ENCODE measurements at regions not wholly inside any gene's neighbourhood (a gene's known extent, or its start where the extent isn't known, plus 50 kb on each side); places are given as distances from the start of the nearest gene placed in this dataset.

GRCh38 chr1:186757851-186758250, 70.9 kb upstream of the PLA2G4A start:
- ChIA-PET CTCF (no interaction called here), POLR2A (no interaction called here)
- Histone ChIP-seq H3K4me3 (ENCODE audit: low read depth in 2 of 2, low read length in 1 of 2) (no peak overlapping the region), H3K27ac (ENCODE audit: low read depth in 2 of 2, low read length in 1 of 2) (no peak overlapping the region), H2AFZ (ENCODE audit: low read depth) (no peak overlapping the region), H3K36me3 (replicated peaks in 1 of 2; ENCODE audit: control insufficient read depth in 1 of 2, insufficient read depth in 2 of 2, low read length in 1 of 2) (no peaks in the 10 kb centered on the region), H3K4me2 (no peak overlapping the region), H3K9me3 (no peaks in the 10 kb centered on the region), H3K27me3 (ENCODE audit: insufficient read depth) (no peaks in the 10 kb centered on the region), H3K79me2 (ENCODE audit: insufficient read depth) (no peaks in the 10 kb centered on the region), H3F3A (replicated peaks; ENCODE audit: insufficient read depth) (peaks cover 3% of the 10 kb centered on the region), H3K9me2 (no peaks in the 10 kb centered on the region), H4K20me1 (ENCODE audit: insufficient read depth) (no peaks in the 10 kb centered on the region), H3K9ac (no peak overlapping the region), H3K4me1 (ENCODE audit: control insufficient read depth in 1 of 2, insufficient read depth in 2 of 2, low read depth in 1 of 2, low read length in 1 of 2) (no peaks in the 10 kb centered on the region; a peak in 1 of 4 replicates)
- TF ChIP-seq RXRA (IDR thresholded peaks at IDR 0.05; ENCODE audit: borderline replicate concordance, low read depth) (no peak), EZH2phosphoT487 (IDR thresholded peaks at IDR 0.05; ENCODE audit: borderline replicate concordance, low read depth) (no peak), POLR2AphosphoS5 (IDR thresholded peaks at IDR 0.05; ENCODE audit: low read depth, low read length) (no peak), ELF1 (IDR thresholded peaks at IDR 0.05) (no peak), RCOR1 (IDR thresholded peaks at IDR 0.05; ENCODE audit: low read length) (no peak), NRF1 (IDR thresholded peaks at IDR 0.05; ENCODE audit: low read depth, low read length) (no peak), JUND (IDR thresholded peaks at IDR 0.05) (no peak), IRF3 (IDR thresholded peaks at IDR 0.05; ENCODE audit: low read depth, low read length) (no peak)
- no peak for DNase-seq
- WGBS (ENCODE audit: low lambda C conversion rate): 18% methylated on average over 4 of the region's 4 CpGs

GRCh38 chr1:186754542-186755145, 74.1 kb upstream of the PLA2G4A start:
- no peak overlapping the region for H3K27ac ChIP-seq (ENCODE audit: low read depth in 2 of 2, low read length in 1 of 2)
- no peak overlapping the region for H3K4me3 ChIP-seq (ENCODE audit: low read depth in 2 of 2, low read length in 1 of 2)
- no peak overlapping the region for H3K4me2 ChIP-seq
- WGBS (ENCODE audit: low lambda C conversion rate): 10% methylated on average over 3 of the region's 3 CpGs
- H3K27me3 ChIP-seq (ENCODE audit: insufficient read depth): no peaks in the 10 kb centered on the region
- no peaks in the 10 kb centered on the region for H3K79me2 ChIP-seq (ENCODE audit: insufficient read depth)
- ChIA-PET CTCF (no interaction called here), POLR2A (no interaction called here)
- no peaks in the 10 kb centered on the region for H3K36me3 ChIP-seq (replicated peaks in 1 of 2; ENCODE audit: control insufficient read depth in 1 of 2, insufficient read depth in 2 of 2, low read length in 1 of 2)
- H4K20me1 ChIP-seq (ENCODE audit: insufficient read depth): no peaks in the 10 kb centered on the region
- no peaks in the 10 kb centered on the region; a peak in 1 of 4 replicates for H3K4me1 ChIP-seq (ENCODE audit: control insufficient read depth in 1 of 2, insufficient read depth in 2 of 2, low read depth in 1 of 2, low read length in 1 of 2)
- peaks cover 6% of the 10 kb centered on the region for H3F3A ChIP-seq (replicated peaks; ENCODE audit: insufficient read depth)
- no peak for DNase-seq
- no peaks in the 10 kb centered on the region for H3K9me2 ChIP-seq
- H3K9me3 ChIP-seq: no peaks in the 10 kb centered on the region
- H3K9ac ChIP-seq: no peak overlapping the region
- no peak overlapping the region for H2AFZ ChIP-seq (ENCODE audit: low read depth)
- TF ChIP-seq FOSL2 (IDR thresholded peaks at IDR 0.05; ENCODE audit: borderline replicate concordance, low read depth): no peak
- TF ChIP-seq FOXM1 (IDR thresholded peaks at IDR 0.05; ENCODE audit: low read depth): no peak
- TF ChIP-seq EZH2phosphoT487 (IDR thresholded peaks at IDR 0.05; ENCODE audit: borderline replicate concordance, low read depth): no peak
- no peak for TF ChIP-seq RXRA (IDR thresholded peaks at IDR 0.05; ENCODE audit: borderline replicate concordance, low read depth)
- TF ChIP-seq RFX5 (IDR thresholded peaks at IDR 0.05; ENCODE audit: low read length): no peak
- no peak for TF ChIP-seq NRF1 (IDR thresholded peaks at IDR 0.05; ENCODE audit: low read depth, low read length)
- no peak for TF ChIP-seq YY1 (IDR thresholded peaks at IDR 0.05; ENCODE audit: low read depth)
- TF ChIP-seq GATA2 (CRISPR knock-in tag; IDR thresholded peaks at IDR 0.05): no peak
- no peak for TF ChIP-seq NFIC (IDR thresholded peaks at IDR 0.05; ENCODE audit: borderline replicate concordance)
- TF ChIP-seq RAD21 (IDR thresholded peaks at IDR 0.05; ENCODE audit: low read length): no peak
- no peak for TF ChIP-seq MEF2A (IDR thresholded peaks at IDR 0.05; ENCODE audit: borderline replicate concordance, low read depth)
- TF ChIP-seq FOXJ3 (CRISPR knock-in tag; IDR thresholded peaks at IDR 0.05): no peak
- no peak for TF ChIP-seq SMC3 (IDR thresholded peaks at IDR 0.05; ENCODE audit: low read depth, low read length)
- TF ChIP-seq CTCF (IDR thresholded peaks at IDR 0.05): no peak
- no peak for TF ChIP-seq REST (IDR thresholded peaks at IDR 0.05; ENCODE audit: low read depth, low read length)
- no peak for TF ChIP-seq ZBTB33 (IDR thresholded peaks at IDR 0.05; ENCODE audit: borderline replicate concordance, low read depth)

Data from SK-N-SH (cell line).